ENCODE measurements at regions not wholly inside any gene's neighbourhood (a gene's known extent, or its start where the extent isn't known, plus 50 kb on each side); places are given as distances from the start of the nearest gene placed in this dataset.

GRCh38 chr10:118811675-118812392 lies 57.1 kb upstream of the CACUL1 start:
- TF ChIP-seq PBX3 (IDR thresholded peaks at IDR 0.05) (no peak), EP300 (IDR thresholded peaks at IDR 0.05) (no peak)
